Activated CD4-positive, alpha-beta memory T cell treated with anti-CD3 and anti-CD28 coated beads for 36 hours (primary cell): ENCODE measurements at regions not wholly inside any gene's neighbourhood (a gene's known extent, or its start where the extent isn't known, plus 50 kb on each side); places are given as distances from the start of the nearest gene placed in this dataset.

Experiments used
- CTCF ChIA-PET: fragments of 350-600 bp; sonication (Branson Sonifier 250); formaldehyde crosslinking; loops from one replicate; lab custom pipeline; 2021; ENCODE audit warnings: antibody characterized with exemption, inconsistent platforms; lab: Charles Lee
- POLR2A ChIA-PET: fragments of 350-600 bp; sonication (Branson Sonifier 250); formaldehyde crosslinking; loops from one replicate; lab custom pipeline; 2021; ENCODE audit warnings: antibody characterized with exemption; lab: Charles Lee
- DNase-seq: peaks from one replicate; pipeline ENCODE4 v3.0.0-alpha.2; 2020
- H3K27ac Mint-ChIP-seq: one replicate; pipeline ENCODE4 v1.8.0; 2021; ENCODE audit warnings: mixed read lengths
- H3K27me3 Mint-ChIP-seq: one replicate; pipeline ENCODE4 v1.8.0; 2021; ENCODE audit warnings: mixed read lengths
- H3K36me3 Mint-ChIP-seq: one replicate; pipeline ENCODE4 v1.8.0; 2021; ENCODE audit warnings: mixed read lengths
- H3K4me1 Mint-ChIP-seq: one replicate; pipeline ENCODE4 v1.8.0; 2021; ENCODE audit warnings: low read depth, mixed read lengths
- H3K4me3 Mint-ChIP-seq: one replicate; pipeline ENCODE4 v1.8.0; 2021; ENCODE audit warnings: mild to moderate bottlenecking, mixed read lengths
- H3K9me3 Mint-ChIP-seq: one replicate; pipeline ENCODE4 v1.8.0; 2021; ENCODE audit warnings: mixed read lengths
- intact Hi-C: fragments of 100-400 bp; cut with micrococcal nuclease; formaldehyde crosslinking; loops from one replicate; pipeline ENCODE4 v1.15.1; 2023

GRCh38 chr10:128922619-128923196 is 544.3 kb upstream of the MGMT start:
- DNase-seq, result no peak
- intact Hi-C loops, result no loop called here
- H3K27ac Mint-ChIP-seq, result no peak overlapping the region
- ChIA-PET CTCF (no interaction called here), POLR2A (no interaction called here)
- H3K4me3 Mint-ChIP-seq, result no peak overlapping the region
- H3K4me1 Mint-ChIP-seq, result no peaks in the 10 kb centered on the region
- peaks cover 1% of the 10 kb centered on the region for H3K27me3 Mint-ChIP-seq
- peaks cover 17% of the 10 kb centered on the region for H3K9me3 Mint-ChIP-seq
- no peaks in the 10 kb centered on the region for H3K36me3 Mint-ChIP-seq

DNA sequence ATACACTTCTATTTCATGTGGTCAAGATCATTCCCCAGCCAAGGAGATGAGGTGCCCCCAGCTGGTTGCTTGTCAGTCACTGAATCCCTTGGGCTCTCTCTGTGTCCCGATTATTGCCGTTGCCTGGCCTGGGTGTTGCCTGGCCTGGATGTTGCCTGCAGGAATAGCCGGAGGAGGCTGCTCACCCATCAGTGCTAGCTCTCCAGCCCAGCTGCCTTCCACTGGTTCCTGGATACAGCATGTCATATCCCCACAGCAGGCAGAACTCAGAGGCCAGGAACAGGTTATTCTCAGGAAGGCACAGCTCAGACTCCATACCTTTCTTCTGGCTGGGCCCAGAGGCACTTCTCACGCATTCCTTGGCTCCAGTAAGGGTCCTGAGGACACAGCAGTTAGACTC is 542.1 kb upstream of the MGMT start:
- intact Hi-C loops, result no loop called here
- DNase-seq, result no peak
- Mint-ChIP-seq H3K9me3 (peaks cover 20% of the 10 kb centered on the region), H3K27ac (no peak overlapping the region), H3K27me3 (peaks cover 1% of the 10 kb centered on the region), H3K4me3 (no peak overlapping the region), H3K4me1 (no peaks in the 10 kb centered on the region), H3K36me3 (no peaks in the 10 kb centered on the region)
- CTCF ChIA-PET, result no interaction called here
- POLR2A ChIA-PET, result no interaction called here

DNA sequence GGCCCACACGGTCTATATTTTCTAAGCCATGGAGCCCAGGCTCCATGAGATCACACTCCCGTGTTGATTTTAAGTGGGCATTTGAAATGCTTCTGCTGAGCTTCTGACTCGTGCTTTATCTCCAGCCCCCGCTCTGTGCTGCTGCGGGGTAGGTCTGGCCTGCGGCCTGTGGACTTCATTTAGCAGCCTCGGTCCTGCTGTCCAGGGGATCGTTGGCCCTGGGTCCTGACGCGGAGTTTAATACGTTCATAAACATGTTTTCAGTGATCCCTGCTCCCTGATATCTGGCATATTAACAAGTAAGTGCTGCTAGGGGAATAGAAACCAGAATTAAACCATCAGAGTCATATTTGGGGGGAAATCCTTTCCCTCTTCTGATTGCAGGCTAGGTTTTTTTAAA is 540.3 kb upstream of the MGMT start:
- Mint-ChIP-seq H3K27ac (no peak overlapping the region), H3K36me3 (no peaks in the 10 kb centered on the region), H3K4me3 (no peak overlapping the region), H3K9me3 (peaks cover 20% of the 10 kb centered on the region), H3K27me3 (peaks cover 4% of the 10 kb centered on the region), H3K4me1 (no peaks in the 10 kb centered on the region)
- DNase-seq, result no peak
- POLR2A ChIA-PET, result no interaction called here
- intact Hi-C loops, result no loop called here
- CTCF ChIA-PET, result no interaction called here

DNA sequence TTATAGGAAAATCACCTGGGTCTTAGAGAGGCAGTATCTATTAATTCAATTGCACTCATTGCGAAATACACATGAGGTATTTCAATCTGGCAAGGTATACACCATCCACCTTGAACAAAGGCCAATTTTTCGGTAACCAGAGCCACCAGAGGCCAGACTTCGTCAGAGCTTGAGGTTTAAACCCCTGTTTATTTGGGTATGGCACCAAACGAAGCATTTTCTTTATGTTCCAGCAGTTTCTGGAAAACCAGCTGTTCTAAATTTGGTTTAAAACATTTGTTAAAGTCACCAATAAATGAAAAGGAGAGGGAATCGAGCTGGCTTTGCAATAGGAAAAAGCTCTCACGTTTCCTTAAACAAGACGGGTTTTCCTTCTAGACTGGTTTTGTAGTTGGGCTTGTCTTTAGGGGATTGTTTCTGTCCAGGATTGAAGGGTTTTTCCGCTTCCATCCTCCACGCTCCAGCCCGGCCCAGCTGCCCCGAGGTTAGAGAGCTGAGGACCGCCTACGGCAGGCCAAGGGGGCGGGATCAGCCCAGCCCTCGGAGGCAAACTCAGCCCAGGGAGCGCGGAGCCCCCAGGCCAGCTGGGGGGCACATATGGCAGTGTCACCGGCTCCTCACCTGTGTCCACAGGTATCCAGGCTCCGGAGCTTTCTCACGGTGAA is 539.4 kb upstream of the MGMT start:
- Mint-ChIP-seq H3K27me3 (peaks cover 3% of the 10 kb centered on the region), H3K27ac (no peak overlapping the region), H3K4me1 (no peaks in the 10 kb centered on the region), H3K4me3 (no peak overlapping the region), H3K36me3 (no peaks in the 10 kb centered on the region), H3K9me3 (peaks cover 20% of the 10 kb centered on the region)
- CTCF ChIA-PET, result no interaction called here
- POLR2A ChIA-PET, result no interaction called here
- no peak for DNase-seq
- intact Hi-C loops, result no loop called here

GRCh38 chr10:128928231-128928836 is 538.7 kb upstream of the MGMT start:
- ChIA-PET CTCF (no interaction called here), POLR2A (no interaction called here)
- Mint-ChIP-seq H3K9me3 (peaks cover 20% of the 10 kb centered on the region), H3K36me3 (no peaks in the 10 kb centered on the region), H3K4me3 (no peak overlapping the region), H3K27ac (no peak overlapping the region), H3K4me1 (no peaks in the 10 kb centered on the region), H3K27me3 (peaks cover 3% of the 10 kb centered on the region)
- no peak for DNase-seq
- intact Hi-C loops, result no loop called here

GRCh38 chr10:128929131-128929530 is 537.9 kb upstream of the MGMT start:
- no peak for DNase-seq
- CTCF ChIA-PET, result no interaction called here
- intact Hi-C loops, result no loop called here
- H3K27ac Mint-ChIP-seq, result no peak overlapping the region
- POLR2A ChIA-PET, result no interaction called here
- H3K4me1 Mint-ChIP-seq, result peaks cover 1% of the 10 kb centered on the region
- H3K36me3 Mint-ChIP-seq, result no peaks in the 10 kb centered on the region
- H3K27me3 Mint-ChIP-seq, result peaks cover 3% of the 10 kb centered on the region
- H3K9me3 Mint-ChIP-seq, result peaks cover 20% of the 10 kb centered on the region
- H3K4me3 Mint-ChIP-seq, result no peak overlapping the region

- ChIA-PET POLR2A (no interaction called here), CTCF (no interaction called here)
- no peak overlapping the region for H3K27ac Mint-ChIP-seq
- DNase-seq, result no peak
- H3K27me3 Mint-ChIP-seq, result peaks cover 3% of the 10 kb centered on the region
- no peak overlapping the region for H3K4me3 Mint-ChIP-seq
- intact Hi-C loops, result no loop called here
- peaks cover 20% of the 10 kb centered on the region for H3K9me3 Mint-ChIP-seq
- peaks cover 6% of the 10 kb centered on the region for H3K4me1 Mint-ChIP-seq
- H3K36me3 Mint-ChIP-seq, result no peaks in the 10 kb centered on the region
Observed at GRCh38 chr10:128929767-128930166, 537.3 kb upstream of the MGMT start.

GRCh38 chr10:128930515-128930914 is 536.5 kb upstream of the MGMT start:
- ChIA-PET POLR2A (no interaction called here), CTCF (no interaction called here)
- peaks cover 3% of the 10 kb centered on the region for H3K27me3 Mint-ChIP-seq
- H3K27ac Mint-ChIP-seq, result no peak overlapping the region
- H3K4me1 Mint-ChIP-seq, result peaks cover 6% of the 10 kb centered on the region
- DNase-seq, result no peak
- intact Hi-C loops, result no loop called here
- H3K9me3 Mint-ChIP-seq, result peaks cover 19% of the 10 kb centered on the region
- no peaks in the 10 kb centered on the region for H3K36me3 Mint-ChIP-seq
- H3K4me3 Mint-ChIP-seq, result no peak overlapping the region

DNA sequence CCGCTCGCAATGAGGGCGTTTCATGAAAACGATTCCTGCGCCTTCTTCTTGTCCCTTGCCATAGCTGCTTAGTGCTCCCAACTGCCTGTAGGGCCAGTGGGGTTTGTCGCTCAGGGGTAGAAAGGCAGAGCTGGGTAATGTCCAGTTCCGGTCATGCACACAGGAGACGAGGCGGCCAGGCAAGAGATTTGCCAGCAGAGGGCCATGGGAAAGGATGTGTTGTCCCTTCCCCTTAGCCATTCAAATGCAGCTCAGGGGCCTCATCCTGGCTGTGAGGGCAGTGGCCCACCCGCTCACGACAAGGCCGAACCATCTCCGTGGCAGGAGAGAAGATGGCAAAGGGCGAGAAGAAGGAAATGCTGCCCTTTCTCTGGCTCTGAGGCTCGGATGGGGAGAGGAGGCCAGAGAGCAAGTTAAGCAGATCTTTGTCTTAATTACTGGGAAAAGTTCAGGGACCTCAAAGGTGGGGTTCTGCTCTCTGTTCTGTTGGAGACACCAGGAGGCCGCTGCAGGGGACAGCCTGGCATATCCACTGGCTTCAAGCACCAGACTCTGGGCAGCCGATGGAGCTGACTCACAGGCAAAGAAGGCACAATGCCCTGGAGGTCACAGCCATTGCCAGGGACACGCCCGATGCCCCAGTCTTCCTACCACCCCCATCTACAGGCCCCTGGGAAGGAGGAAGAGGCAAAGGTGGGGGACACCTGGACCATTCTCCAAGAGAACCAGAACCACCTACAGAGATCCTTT is 534.8 kb upstream of the MGMT start:
- Mint-ChIP-seq H3K27ac (no peak overlapping the region), H3K4me1 (peaks cover 6% of the 10 kb centered on the region), H3K4me3 (no peak overlapping the region), H3K27me3 (peaks cover 12% of the 10 kb centered on the region), H3K36me3 (no peaks in the 10 kb centered on the region), H3K9me3 (peaks cover 2% of the 10 kb centered on the region)
- POLR2A ChIA-PET, result no interaction called here
- intact Hi-C loops, result no loop called here
- no peak for DNase-seq
- CTCF ChIA-PET, result no interaction called here

DNA sequence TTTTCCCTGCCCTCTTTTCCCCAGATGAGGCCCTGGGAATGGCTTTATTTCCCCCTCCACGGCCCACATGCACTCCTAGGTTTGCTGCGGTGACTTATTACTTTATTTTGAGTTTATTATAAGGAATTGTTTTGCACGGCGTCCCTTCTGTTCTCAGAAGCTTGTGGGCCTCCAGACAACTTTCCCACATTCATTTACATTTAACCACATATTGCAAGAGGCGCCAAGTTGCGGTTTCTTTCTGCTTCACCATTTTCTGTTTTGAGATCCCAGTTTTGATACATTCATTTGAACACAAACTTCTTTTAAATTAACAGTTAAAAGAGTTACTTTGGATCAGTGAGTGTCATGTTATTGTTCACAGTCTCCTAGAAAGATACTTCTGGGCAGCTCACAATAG is 532.5 kb upstream of the MGMT start:
- POLR2A ChIA-PET, result no interaction called here
- no peak overlapping the region for H3K4me3 Mint-ChIP-seq
- intact Hi-C loops, result no loop called here
- H3K27me3 Mint-ChIP-seq, result peaks cover 12% of the 10 kb centered on the region
- H3K4me1 Mint-ChIP-seq, result peaks cover 6% of the 10 kb centered on the region
- DNase-seq, result peak; percentile 22
- CTCF ChIA-PET, result no interaction called here
- H3K9me3 Mint-ChIP-seq, result no peaks in the 10 kb centered on the region
- H3K27ac Mint-ChIP-seq, result no peak overlapping the region
- no peaks in the 10 kb centered on the region for H3K36me3 Mint-ChIP-seq

- POLR2A ChIA-PET, result no interaction called here
- H3K9me3 Mint-ChIP-seq, result no peaks in the 10 kb centered on the region
- DNase-seq, result no peak
- no peak overlapping the region for H3K27ac Mint-ChIP-seq
- H3K27me3 Mint-ChIP-seq, result peaks cover 12% of the 10 kb centered on the region
- CTCF ChIA-PET, result no interaction called here
- H3K4me3 Mint-ChIP-seq, result no peak overlapping the region
- no peaks in the 10 kb centered on the region for H3K36me3 Mint-ChIP-seq
- peaks cover 6% of the 10 kb centered on the region for H3K4me1 Mint-ChIP-seq
- intact Hi-C loops, result no loop called here
Observed at GRCh38 chr10:128936392-128936791, 530.6 kb upstream of the MGMT start.

DNA sequence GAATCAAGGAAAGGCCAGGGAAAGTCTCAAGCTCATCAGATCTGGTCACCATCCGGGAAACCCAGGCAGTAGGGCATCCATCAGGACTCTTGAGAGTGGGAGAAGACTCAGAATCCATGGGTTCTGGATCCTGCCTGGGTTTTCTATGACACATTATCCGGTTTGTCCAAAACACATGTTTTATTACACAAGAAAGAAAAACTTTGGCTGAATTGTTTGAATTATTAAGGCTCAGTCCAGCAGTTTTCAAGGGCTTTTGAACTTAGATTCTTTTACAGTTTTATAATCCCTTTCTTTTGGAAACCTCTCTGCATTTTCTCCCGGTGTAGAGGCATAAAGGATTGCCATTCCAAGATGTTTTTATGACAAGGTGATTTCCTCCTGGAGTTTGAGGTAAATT is 528.5 kb upstream of the MGMT start:
- Mint-ChIP-seq H3K36me3 (no peaks in the 10 kb centered on the region), H3K27me3 (peaks cover 11% of the 10 kb centered on the region), H3K9me3 (no peaks in the 10 kb centered on the region), H3K4me3 (no peak overlapping the region), H3K27ac (no peak overlapping the region), H3K4me1 (peaks cover 6% of the 10 kb centered on the region)
- intact Hi-C loops, result no loop called here
- POLR2A ChIA-PET, result no interaction called here
- DNase-seq, result no peak
- CTCF ChIA-PET, result no interaction called here
